HG02852 (cell line): ENCODE measurements at regions not wholly inside any gene's neighbourhood (a gene's known extent, or its start where the extent isn't known, plus 50 kb on each side); places are given as distances from the start of the nearest gene placed in this dataset.
"Not testable (repeated sequence)": the region's sequence is repeated elsewhere in the genome, so short reads cannot be mapped to it uniquely, and the experiment has no call there.

ENCODE experiments used
- ATAC-seq: cut with Tn5 transposase; IDR thresholded peaks from one replicate; pipeline ENCODE4 v1.9.1; 2021; ENCODE audit warnings: mild to moderate bottlenecking, moderate library complexity; ENCODE audit not compliant: unreplicated experiment

DNA sequence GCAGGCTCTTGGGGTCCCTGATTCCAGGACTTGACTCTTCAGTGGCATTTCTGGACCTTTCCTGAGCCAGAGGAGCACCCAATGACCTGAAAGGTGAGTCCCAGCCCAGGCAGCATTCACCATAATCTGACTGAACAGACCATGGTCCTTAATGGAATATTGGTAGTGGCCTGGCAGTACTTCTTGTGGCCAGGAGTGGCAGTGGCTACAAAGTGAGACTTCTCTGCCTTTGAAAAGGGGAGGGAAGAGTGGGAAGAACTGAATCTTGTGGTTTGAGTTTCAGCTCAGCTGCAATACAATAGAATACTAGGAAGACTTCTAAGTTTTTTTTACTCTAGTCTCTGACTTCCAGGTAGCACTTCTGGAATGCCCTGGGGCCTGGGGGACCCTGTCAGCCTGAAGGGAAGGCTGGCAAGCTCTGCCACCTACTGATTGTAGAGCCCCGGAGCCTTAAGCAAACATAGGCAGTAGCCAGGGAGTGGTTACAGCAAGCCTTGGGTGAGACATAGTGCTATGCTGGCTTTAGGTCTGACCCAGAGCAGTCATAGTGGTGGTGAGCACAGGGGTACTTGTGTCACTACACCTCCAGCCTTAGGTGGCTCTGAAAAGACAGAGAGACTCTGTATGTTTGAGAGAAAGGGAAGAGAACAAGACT is 674.2 kb upstream of the MANEA start:
- no peak for ATAC-seq

DNA sequence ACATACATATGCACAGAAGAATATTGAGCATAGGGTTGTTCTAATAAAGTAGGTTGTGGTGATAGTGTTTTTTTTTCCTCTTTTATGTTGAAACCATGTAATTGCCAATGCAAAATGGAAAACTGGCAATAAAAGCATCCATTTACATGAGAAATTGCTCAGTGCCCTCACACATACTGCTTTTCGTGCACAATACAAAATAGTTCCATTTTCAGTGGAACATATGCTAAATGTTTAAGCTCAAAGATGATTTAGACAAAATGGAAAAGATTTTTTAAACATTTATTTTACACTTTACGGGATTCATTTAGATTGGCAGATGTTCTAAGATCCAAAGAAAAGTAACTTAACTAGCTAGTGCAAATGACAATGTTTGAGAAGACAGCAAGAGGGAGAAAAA is 678.1 kb upstream of the MANEA start:
- ATAC-seq: no peak

DNA sequence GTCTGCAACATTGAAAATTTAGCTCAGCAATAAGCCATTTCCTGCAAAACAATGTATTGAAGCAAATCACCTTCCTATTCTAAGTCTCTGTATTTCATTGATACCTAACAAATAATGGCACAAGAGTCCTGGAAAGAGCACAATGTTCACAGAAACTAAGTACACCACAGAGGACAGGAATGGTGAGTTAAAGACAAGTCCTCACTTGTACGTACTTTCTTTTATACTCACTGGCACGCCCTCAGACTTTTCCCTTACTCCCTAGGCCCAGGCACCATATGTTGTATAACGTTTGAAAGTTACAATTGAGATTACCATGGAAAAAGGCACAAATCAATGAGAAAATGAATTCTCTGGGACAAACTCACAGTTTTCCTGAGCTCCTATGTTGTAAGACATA is 683.0 kb upstream of the MANEA start:
- ATAC-seq: no peak

DNA sequence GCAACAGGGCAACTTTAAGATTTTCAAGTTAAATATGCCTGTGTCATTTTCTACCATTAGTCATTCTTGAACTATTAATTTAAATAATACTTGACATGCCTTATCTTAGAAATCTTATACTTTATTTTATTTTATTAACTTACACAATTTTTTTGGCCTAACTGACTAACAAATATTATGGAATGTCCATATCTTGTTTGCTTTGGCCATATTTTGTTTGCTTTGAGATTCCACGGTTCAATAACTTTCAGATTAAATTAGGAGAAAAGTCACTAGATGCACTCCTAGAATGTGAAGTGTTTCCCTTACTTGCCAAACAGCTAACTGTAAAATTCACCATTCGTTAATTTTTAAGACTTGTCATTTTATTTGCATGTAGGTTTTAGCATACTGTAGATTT is 684.0 kb upstream of the MANEA start:
- no peak for ATAC-seq

DNA sequence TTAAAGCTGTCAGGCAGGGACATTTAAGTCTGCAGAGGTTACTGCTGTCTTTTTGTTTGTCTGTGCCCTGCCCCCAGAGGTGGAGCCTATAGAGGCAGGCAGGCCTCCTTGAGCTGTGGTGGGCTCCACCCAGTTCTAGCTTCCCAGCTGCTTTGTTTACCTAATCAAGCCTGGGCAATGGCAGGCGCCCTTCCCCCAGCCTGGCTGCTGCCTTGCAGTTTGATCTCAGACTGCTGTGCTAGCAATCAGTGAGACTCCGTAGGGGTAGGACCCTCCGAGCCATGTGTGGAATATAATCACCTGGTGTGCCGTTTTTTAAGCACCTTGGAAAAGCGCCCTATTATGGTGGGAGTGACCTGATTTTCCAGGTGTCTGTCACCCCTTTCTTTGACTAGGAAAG is 703.5 kb upstream of the MANEA start:
- ATAC-seq: not testable (repeated sequence)

DNA sequence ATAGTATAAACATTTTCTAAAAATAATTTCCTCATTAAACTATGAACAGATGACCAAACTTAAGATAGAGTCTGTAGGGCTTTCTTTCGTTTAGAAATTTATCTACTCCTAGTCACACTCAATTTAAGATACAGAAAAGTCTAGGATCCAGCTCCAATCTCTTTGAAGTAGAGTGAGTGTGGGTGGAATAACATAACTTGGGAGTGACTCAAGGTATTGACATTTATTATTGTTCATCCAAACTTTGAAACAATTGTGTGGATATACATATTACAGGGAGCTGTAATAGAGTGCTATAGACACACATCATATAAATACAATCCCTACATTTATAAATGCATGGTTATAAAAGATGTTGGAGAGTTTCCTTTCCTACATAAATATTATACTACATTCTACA is 715.2 kb upstream of the MANEA start:
- no peak for ATAC-seq

DNA sequence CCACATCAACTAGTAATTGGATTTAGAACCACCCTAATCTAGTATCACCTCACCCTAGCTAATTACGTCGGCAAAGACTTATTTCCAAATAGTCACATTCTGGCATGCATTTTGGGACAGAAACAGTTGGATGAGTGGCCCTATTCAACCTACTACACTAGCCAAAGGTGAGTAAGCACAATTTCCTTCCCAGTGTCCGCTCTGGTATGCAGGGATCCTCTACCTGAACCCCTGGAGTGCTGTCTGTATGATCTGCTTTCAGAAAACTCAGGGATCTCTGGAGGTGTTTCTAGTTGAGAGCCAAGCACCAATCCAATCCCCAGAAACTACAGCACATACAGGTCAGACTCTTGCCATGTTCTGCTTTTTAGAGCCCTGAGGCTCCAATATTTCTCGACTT is 717.4 kb upstream of the MANEA start:
- no peak for ATAC-seq

DNA sequence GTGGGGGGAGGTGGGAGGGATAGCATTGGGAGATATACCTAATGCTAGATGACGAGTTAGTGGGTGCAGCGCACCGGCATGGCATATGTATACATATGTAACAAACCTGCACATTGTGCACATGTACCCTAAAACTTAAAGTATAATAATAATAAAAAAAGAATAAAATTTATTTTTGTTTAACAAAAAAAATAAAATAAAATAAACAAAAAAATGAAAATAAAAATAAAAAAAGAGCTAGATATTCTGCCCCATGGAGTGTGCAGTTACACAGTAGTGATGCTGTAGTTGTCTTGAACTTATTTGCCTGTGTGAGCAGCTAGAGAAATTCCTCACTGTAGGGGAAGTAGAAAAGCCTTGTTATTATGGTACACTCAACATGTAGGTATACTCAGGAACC is 720.3 kb upstream of the MANEA start:
- ATAC-seq: not testable (repeated sequence)

DNA sequence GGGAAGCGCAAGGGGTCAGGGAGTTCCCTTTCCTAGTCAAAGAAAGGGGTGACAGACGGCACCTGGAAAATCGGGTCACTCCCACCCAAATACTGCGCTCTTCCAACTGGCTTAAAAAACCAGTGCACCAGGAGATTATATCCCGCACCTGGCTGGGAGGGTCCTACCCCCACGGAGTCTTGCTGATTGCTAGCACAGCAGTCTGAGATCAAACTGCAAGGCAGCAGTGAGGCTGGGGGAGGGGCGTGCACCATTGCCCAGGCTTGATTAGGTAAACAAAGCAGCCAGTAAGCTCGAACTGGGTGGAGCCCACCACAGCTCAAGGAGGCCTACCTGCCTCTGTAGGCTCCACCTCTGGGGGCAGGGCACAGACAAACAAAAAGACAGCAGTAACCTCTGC is 726.0 kb upstream of the MANEA start:
- not testable (repeated sequence) for ATAC-seq

DNA sequence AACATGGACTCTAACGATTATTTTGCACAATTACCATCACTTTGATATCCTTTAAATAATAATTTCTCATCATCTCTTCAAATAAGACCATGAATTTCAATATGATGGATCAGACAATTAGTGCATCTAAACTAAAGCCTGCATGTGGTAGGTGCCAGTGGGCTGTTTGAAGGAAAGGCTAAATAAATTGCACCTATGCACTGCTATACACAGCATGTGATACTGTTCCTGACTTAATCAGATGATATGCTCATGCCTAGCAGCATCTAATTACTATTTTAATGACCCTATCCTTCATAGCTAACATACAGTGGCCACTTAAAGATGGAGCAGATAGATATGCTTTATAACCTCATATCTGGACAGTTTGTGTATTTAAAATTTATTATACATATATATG is 731.6 kb upstream of the MANEA start:
- ATAC-seq: no peak

DNA sequence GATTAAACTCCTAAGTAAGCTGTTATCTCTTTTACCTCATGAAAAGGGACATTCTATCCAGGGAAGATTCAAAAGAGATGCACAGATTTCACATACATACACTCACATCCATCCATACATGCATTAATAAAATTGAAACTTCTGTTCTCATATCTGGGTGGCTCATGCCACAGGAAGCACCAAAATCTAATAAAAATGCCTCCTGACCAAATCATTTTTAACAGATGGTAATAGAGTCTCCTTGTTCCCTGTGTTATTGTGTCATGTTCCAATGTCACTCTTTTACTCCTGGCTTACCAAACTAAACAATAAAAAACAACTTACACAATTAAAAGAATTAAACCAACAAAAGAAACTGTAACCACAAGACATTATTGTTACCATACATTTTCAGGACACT is 742.1 kb upstream of the MANEA start:
- no peak for ATAC-seq

DNA sequence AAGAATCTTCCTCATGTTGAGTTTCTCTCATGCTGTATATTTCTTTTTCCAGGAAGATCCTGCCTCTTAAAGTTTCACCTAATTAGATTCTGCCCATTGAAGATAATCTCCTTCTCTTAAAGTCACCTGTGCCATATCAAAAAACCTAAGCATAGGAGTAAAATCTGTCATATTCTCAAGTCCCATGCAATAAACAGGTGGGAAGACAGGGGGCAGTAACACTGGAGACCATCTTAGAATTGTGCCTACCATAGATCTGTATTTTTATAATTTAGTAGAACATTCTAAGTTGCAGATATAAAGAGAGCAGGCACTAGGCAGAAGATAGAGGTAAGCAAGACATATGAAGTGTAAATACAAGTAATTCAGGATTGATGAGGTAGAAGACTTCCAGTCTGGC is 763.5 kb upstream of the MANEA start:
- ATAC-seq: no peak

DNA sequence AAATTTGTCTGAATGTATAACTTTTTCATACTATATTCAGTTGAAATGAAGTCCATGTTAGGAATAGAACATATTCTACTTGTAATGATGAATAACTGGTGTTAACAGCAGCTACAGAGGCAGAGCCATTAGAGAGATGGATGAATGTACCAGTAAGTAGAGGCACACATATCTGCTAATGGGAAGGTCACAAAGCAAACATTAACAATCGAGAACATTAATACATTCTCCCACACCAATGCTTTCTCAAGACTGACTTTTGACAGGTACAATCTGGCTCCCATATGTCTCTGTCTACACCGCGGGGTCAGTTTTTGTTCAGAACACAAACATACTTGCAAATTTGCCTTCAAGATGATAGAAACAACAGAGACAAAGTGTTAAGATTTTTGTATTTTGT is 776.0 kb upstream of the MANEA start:
- no peak for ATAC-seq

DNA sequence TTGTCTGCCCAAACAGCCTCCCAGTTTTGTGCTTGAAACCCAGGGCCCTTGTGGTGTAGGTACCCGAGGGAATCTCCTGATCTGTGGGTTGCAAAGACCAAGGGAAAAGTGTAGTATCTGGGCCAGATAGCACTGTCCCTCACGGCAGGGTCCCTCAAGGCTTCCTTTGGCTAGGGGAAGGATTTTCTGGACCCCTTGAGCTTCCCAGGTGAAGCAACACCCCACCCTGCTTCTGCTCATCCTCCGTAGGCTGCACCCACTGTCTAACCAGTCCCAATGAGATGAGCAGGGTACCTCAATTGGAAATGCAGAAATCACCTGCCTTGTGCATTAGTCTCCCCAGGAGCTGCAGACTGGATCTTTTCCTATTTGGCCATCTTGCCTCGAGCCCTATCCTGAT is 791.8 kb upstream of the MANEA start:
- no peak for ATAC-seq

DNA sequence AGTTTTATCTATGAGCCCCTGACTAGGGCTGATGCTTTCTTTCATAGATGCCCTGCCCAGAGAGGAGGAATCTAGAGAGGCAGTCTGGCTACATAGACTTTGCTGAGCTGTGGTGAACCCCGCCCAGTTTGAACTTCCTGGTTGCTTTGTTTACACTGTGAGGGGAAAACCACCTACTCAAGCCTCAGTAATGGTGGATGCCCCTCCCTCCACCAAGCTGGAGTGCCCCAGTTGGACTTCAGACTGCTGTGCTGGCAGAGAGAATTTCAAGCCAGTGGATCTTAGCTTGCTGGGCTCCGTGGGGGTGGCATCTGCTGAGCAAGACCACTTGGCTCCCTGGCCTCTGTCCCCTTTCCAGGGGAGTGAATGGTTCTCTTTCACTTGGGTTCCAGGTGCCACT is 792.3 kb upstream of the MANEA start:
- not testable (repeated sequence) for ATAC-seq

DNA sequence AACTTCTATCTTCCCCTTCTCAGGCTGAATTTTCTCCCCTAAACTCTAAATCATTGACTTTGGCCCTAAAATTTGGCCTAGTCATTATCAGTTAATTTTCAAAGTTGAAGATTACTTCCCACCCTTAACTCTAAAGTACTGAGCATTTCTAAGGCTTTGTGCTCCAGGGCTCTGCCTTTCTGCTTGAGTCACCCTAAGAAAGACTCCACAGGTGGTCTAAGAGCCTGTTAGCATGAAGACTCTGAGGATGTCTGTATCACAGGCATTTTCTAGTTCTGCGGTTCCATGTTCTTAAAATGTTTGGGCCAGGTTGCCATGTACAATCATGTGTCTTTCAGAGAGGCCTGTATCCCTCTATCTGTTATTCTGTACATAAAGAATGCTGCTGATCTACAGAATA is 808.1 kb upstream of the MANEA start:
- no peak for ATAC-seq

DNA sequence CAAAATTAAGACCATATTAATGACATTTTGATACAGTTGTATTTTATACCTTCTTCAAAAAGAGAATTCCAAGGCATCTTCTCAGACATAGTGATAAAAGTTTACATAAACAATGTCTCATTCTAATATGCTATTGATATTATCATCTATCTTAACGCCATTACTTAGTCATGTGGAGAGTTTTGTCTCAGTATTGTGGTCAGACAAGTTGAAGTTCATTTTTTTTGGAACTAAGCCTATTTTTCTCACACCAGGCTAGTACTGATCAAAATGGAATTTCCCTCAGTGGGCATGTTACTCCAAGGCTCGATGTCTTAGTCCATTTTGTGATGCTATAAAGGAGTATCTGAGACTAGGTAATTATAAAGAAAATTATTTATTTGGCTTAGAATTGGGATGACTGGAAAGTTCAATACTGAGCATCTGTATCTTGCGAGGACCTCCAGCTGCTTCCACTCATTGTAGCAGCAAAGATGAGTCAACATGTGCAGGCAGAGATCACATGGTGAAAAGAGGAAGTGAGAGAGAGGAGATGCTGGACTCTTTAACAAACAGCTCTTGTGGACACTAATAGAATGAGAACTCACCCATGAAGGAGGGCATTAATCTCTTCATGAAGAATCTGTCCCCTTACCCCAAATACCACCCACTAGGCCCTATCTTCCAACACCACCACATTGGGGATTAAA is 825.5 kb upstream of the MANEA start:
- ATAC-seq: peak; percentile 98

DNA sequence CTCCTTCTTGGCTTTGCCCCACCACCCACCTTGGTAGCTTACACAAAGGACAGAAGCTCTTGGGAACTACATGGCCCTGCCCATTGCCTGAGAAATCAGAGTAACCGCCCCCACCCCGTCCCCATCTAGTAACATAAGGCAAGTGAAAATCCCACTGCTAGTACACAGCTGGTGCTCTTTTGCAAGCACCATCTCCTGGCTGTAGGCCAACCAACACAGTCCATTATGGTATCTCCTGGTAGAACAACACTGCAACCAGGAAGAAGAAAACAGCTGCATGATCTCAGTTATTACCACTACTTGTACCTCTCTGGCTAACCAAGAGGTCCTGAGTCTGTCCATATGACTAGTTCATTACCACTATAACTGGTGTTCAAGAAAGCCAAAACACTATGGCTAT is 841.1 kb upstream of the MANEA start:
- no peak for ATAC-seq

DNA sequence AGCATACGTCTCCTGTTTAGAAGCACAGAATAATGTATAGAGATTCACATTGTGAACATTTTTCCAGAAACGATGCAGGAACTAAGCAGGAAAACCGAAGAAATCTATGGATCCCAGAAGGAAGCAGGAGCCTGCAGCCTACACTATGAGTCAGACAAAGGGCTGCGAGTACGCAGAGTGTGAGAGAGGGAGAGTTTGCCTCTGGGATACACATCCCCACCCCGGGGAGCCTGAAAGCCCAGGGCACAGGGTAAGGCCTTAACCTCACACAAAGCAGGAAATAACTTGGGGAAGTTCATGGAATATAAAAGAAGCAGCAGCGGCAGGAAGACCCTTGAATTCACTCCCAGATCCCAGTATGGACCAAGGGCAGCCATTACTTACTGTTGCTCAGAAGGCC is 842.1 kb upstream of the MANEA start:
- no peak for ATAC-seq

DNA sequence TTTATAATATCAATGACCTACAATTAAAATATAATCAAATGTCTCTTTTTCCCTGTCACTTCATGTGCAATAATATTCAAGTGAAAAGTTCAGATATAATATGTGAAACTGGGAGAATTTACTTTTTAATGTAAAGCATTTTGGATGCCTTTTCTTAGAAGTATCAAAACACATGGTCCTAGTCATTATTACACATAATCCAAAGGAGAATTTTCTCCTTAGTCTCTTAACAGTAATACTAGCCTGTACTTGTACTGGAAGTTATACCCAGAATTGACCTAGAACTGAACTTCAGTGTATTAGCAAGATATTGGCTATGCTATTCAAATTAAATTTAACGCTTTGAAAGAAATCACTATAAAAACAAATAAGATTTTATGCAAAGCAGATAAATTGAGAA is 842.6 kb upstream of the MANEA start:
- ATAC-seq: no peak

DNA sequence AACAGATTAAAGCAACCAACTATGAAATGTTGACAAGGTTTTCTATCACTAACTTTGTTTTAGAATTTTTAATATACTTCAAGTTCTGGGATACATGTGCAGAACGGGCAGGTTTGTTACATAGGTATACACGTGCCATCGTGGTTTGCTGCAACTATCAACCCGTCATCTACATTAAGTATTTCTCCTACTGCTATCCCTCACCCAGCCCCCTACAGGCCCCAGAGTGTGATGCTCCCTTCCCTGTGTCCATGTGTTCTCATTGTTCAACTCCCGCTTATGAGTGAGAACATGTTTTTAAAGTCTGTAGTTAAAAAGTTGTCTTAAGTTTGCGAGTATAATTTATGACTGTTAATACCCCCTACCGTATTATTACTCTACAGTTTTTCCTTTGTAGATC is 844.3 kb upstream of the MANEA start:
- no peak for ATAC-seq

DNA sequence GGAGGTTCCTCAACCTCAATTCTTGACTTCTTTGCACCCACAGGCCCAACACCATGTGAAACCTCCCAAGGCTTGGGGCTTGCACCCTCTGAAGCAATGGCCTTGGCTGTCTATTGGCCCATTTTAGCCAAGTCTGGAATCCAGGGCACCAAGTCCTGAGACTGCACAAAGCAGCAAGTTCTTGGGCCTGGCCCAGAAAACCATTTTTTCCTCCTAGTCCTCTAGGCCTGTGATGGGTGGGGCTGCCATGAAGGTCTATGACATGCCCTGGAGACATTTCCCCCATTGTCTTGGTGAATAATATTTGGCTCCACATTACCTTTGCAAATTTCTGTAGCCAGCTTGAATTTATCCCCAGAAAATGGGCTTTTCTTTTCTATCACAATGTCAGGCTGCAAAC is 849.6 kb upstream of the MANEA start:
- no peak for ATAC-seq

DNA sequence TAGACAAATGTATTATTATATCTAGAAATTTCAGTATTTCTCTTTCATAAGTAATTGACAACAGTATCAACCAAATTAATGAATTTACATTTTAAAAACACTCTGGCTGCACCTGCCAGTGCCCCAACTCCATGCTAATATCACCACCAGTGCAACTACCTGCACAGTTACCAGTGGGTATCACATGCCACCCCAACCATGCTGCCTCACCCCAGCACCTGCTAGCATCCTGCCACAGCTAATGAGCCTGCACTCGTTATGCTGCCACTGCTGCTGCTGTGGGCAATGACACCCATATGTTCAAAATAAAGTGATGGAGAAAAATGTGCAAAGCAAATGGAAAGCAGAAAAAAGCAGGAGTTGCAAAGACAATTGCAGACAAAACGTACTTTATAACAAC is 855.9 kb upstream of the MANEA start:
- ATAC-seq: no peak
